DMS153 treated with DMSO at 0.1 percent for 48 hours (cell line): ENCODE measurements at regions not wholly inside any gene's neighbourhood (a gene's known extent, or its start where the extent isn't known, plus 50 kb on each side); places are given as distances from the start of the nearest gene placed in this dataset.
"Not testable (repeated sequence)": the region's sequence is repeated elsewhere in the genome, so short reads cannot be mapped to it uniquely, and the experiment has no call there.

Experiments used
- DNase-seq: peaks from one replicate; lab custom pipeline; 2025; ENCODE audit not compliant: unreplicated experiment; lab: John Stamatoyannopoulos, UW

DNA sequence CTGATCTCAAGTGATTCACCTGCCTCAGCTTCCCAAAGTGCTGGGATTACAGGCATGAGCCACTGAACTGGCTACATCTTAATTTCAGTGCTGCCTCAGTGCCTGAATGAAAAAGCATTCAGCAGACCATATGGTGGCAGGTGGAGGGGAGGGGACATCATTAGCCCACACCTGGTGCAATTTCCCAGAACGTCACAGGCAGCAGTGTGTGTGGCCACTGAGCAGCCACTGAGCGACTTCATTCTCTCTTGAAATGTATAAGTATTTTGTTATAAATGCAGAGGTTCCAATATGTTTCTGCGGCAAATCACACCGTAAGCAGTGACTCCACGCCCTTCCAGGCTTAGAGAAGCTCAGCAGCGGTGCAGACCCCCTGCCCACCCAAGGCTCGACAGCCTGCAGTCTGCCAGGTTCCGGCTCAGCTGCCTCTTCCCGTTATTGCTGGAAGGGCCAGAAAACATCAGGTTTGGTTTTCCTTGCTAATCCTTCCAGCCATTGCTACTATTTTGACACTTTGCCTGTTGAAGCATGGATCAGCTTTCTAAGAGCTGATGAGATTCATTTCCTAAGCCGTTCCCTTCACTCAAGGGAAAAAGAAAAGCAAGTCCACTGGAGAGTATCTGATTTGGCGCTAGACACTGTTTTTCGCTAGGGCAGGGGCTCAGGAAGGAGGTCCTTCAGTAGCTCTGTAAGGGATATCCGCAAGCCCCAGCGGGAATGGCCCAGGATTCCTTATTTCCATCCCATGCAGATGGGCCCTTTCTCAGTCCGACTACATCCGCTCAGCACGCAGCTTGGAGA, 250.7 kb downstream of the VAPA start:
- no peak for DNase-seq

DNA sequence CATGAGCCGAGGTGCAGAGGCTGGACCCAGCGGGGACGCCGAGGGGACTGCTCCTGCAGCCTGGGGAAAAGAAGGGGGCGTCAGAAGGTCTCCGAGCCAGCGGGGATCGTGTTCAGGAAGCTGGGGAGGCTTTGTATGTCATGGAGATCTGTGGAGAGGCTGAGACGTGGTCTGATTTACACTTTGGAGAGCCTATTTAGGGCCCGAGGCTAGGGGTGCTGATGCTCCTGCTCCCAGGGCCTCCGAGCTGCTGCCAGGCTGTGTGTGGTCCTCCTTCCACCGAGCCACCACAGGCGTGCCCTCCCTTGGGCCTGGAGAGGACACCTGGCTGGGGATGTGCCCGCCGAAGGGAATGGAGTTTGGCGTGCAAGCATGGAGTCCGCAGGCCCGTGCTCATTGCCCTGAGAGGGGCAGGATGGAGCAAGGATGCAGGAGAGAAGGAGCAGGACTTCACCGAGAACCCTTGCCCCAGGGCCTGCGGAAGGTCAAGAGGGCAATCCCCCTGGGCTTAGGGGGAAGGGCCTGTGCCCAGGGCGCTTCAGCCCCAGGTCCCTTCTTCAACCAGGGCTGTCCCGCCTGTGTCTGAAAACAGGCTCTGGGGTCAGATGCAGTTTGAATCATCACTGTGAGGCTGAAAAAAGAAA, 252.5 kb downstream of the VAPA start:
- DNase-seq: no peak

DNA sequence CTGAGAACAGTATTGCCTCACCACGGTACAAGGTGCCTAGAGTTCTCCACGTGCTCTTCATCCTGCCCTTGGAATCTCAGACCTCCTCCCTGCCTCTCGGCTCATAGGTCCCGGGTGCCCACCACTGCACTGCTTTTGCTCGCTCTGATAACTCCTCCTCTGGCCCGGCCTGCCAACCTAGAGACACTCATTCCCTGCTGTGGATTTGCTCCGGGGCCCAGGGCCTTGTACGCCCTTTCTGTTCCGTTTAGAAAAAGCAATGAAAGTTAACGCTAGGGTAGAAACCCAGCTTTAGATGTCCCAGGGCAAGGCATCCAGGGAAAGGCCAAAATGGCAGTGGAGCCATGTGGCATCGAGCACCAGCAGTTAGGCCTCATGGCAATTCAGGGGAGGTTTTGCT, 253.9 kb downstream of the VAPA start:
- no peak for DNase-seq

DNA sequence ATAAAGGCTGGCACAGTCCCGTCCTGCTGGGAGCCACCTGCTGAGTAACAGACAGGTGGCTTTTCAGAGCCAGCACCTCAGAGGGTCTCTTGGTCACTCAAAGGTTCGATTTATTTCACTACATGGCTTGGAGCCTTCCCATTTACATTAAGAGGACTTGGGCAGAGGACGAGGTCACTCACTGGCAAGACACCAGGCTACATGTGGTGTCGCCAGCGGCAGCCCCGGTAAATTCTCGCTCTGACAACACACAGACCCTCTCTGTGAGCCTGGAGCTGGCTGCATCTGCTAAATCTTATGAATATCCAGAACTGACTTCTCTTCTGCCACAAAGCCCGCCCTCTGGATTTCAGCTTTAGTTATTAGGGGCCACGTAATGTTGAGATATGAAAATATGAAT, 254.7 kb downstream of the VAPA start:
- DNase-seq: no peak

DNA sequence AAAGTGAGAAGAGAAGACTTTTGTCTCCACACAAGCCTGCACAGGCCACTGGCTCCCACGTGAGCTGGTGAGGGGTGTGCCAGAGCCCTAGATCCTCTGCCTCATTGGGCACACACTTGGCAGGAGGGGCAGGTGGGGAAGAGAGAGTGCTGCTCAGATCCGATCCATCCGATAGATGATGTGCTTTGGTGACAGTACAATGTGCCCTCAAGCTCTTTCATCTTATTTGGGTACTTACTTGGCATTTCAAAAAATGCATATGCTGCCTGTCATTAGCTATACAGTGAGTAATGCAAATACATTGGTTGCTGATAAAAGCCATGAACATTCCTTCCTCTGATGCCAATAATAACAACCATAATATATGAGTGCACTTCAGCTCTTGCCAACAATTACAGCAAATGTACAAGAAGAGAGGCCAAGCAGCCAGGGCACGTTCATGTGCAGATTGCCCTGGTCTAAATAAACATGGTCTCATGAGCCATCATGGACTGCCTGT, 255.3 kb downstream of the VAPA start:
- peak; percentile 14 for DNase-seq

DNA sequence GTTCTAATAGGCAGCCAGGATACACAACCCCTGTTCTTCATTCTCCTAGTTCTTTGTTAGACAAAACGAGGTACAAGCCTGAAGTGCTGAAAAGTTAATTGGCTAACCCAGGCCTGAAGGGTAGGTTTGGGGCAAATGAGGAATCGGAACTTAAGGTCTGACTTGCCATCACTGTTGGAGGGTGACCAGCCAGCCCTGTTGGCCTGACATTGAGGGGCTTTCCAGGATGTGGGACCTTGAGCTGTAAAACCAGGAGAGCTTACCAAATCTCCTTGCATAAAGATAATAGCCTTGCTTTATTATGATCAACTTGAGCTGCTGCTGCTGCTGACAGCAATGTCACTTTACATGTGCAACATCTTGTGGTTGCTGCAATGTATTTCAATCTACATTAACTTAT, 256.0 kb downstream of the VAPA start:
- no peak for DNase-seq

DNA sequence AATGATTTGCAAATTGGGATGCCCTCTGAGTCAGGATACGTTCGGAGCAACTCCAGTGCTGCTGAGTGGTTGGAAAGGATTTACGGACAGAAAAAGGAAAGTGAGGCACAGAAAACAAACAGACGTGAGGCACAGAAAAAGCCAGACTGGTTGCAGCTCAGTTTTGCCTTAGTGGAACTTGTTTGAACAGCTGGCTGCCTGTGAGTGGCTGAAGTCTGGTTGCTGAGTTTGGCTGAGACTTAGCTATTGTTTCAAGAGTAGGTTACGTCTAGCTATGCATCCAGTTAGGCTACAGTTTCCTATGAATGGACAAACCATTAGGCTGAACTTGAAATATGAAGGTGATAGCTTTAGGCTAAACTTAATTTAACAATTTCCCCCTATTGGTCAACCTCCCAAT, 256.6 kb downstream of the VAPA start:
- no peak for DNase-seq

DNA sequence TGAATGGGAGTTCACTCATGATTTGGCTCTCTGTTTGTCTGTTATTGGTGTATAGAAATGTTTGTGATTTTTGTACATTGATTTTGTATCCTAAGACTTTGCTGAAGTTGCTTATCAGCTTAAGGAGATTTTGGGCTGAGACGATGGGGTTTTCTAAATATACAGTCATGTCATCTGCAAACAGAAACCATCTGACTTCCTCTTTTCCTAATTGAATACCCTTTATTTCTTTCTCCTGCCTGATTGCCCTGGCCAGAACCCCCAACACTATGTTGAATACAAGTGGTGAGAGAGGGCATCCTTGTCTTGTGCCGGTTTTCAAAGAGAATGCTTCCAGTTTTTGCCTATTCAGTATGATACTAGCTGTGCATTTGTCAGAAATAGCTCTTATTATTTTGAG, 261.5 kb downstream of the VAPA start:
- DNase-seq: not testable (repeated sequence)

DNA sequence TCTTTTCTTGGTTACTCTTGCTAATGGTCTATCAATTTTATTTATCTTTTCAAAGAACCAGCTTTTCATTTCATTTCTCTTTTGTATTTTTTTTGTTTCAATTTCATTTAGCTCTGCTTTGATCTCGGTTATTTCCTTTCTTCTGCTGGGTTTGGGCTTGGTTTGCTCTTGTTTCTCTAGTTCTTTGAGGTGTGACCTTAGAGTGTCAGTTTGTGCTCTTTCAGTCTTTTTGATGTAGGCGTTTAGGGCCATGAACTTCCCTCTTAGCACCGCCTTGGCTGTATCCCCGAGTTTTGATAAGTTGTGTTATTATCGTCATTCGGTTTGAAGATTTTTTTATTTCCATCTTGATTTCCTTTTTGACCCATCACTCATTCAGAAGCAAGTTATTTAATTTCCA, 265.5 kb downstream of the VAPA start:
- DNase-seq: not testable (repeated sequence)

DNA sequence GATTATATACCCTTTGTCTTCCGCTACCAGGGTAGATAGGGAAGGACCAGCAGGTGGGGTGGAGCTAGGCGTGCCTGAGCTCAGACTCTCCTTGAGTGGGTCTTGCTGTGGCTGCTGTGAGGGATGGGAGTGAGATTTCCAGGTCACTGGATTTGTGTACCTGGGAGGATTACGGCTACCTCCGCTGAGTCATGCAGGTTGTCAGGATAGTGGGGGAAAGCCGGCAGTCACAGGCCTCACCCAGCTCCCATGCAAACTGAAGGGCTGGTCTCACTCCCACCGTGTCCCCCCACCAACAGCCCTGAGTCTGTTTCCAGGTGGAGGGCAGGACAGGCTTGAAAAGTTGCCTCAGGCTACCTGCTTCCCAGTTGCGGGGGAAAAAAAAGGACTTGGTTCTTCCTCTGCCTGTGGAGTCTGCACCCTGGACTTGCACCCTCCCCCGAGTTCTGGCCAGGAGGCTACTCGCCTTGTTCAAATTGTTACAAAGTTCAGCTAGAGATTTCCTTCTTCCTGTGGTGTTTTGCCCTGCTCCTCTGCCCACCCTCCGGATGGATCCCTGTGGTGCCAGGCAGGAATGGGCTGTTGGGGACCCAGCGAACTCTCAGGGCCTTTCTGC, 268.3 kb downstream of the VAPA start:
- DNase-seq: no peak

DNA sequence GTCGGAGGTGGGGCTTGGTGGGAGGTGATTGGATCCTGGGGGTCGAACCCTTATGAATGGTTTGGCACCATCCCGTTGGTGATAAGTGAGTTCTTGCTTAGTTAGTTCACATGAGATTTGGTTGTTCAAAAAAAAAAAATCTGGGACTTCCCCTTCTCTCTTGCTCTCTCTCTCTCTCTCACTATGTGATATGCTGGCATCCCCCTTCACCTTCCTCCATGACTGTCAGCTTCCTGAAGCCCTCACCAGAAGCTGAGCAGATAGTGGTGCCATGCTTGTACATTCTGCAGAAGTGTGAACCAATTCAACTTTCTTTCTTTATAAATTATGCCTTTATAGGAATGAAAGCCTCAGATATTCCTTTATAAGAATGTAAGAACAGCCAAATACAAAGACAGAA, 269.7 kb upstream of the APCDD1 start:
- no peak for DNase-seq

DNA sequence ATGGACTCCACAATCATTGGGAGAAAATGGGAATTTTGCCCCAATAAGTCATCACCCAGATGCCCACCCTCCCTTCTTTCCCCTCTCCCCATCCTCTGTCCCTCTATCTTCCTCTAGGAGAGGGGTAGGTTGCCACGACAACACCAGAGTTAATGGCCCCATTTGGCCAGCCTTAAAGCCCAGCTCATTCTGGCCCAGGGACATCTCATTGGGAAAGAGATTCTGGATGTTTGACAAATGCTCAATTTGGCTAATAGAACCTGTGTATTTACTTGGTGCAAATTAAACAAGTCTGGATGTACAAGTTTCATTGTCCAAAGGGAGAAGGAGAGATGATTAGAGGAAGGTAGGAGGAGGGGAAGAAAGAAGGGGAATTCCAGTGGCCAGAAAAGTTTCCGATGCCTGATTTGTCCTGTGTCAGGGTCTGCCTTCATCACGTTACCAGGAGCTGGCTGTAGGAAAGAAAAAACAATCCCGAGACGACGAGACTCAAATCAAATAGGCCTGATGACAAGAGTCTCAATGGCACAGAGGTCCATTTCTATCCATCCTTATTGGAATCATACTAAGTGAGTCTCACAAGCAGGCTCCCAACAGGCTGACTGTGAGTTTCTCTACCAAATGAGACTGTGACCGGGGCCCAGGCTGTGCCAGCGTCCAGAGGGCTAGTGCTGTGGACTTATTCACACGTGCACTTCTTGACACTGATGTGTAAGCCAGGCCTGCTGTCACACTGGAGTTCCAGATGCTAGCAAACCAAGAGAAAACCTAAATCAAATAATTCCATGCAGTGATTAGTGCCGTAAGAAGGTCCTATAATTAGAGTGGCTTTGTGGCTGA, 265.2 kb upstream of the APCDD1 start:
- DNase-seq: no peak

DNA sequence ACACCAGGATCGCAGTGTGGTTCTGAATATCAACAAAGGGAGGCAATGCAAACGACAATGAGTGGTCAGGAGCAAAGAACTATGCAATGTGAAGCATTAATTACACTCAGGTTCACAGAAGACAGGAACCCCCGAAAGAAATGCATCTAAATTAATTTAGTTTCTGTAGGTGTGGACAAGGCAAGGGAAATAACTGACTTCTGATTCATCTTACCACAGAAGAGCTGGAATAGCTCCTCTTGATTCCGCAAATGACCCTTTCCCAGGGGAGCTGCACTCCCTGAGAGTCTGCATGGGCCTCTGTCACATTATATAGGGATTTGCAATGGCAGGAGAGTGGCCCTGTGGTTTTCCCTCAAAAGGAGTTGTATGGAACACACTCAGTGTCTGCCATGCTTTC, 263.9 kb upstream of the APCDD1 start:
- DNase-seq: no peak

DNA sequence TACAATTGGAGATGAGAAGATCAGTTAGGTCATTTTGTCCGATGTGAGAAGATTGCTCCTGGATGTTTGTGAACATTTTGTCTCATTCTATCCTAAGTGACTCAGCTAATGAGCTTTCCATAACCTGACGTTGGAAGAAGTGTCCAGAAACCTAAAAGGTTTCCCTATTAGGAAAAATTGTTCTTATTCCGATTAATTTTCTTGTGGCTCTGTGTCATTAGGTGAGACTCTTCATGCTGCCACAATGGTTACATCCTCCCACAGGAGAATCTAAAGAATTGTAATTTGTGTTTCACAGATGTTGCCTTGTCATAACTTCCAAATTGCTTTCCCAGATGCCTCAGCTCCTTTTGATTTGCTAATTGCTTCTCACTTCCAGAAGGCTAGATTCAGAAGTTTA, 261.0 kb upstream of the APCDD1 start:
- no peak for DNase-seq

DNA sequence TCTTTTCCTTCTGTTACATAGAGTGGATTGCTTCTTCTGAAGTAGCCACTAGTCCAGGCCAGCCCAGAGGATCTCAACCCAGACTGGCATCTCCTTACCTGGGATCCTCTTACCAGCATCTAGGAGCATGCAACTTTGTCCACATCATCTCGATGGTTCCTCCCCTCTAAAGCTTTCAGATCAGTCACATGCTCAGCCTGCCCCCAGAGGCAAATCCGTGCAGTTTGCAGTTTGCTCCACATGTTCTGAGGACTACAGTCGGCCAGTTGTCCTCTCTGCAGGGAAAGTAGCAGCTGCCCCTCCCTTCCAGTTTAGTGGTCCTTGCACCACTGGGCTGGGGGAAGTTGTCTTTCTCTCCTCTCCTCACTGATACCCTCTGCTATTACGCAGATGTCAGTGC, 259.8 kb upstream of the APCDD1 start:
- DNase-seq: no peak

DNA sequence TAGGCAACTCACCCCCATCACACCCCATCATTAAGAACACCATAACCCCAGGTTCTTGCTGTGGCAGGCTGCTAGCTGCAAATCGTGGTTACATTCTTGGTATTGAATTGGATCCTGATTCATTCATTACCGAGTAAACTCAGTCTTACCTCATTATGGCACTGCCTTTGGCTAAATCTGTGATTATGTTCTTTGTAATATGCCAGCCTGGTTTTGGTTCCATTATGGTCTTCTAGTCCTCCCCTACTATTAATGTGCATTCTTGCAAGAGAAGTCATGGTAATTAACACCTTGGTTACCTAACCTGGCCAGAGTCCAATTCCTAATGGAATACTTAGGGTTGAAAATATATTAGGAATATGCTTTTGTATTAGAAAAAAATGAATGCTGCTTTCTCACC, 258.9 kb upstream of the APCDD1 start:
- DNase-seq: no peak

DNA sequence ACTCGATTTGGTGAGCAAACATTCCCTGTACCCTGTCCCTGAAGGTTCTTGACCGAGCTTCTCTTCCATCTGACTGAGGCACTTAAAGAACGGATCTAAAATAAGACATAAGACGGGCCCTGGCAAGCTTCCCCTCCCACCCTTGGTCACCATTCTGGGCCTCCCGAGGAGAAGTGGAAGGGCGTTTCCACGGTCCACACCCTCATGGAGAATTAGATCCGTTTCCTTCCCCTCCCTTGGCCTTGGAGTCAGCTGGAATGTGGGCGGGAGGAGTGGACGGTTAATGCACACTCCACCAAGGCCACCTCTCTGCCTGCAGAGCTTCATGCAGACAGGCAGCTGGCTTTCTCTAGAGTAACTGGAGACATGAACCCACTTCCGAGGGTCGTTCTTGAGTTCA, 257.3 kb upstream of the APCDD1 start:
- DNase-seq: no peak

DNA sequence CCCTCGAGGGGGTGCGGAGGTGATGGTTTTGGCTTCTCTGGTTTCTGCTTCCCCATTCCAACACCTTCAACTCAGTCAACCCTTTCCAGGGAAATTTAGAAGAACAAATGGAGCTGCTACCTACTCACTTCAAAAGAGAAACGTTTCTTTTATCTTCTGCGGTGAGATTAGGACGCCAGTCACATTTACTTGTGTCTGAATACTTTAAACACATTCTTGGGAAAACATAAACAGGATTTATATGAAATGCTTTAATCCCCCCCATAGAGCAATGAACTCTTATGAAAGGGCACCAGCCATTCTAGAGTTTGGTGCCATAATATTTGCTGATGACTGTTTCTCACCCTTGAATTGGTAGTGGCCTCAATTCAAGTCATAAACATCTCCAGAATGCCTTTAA, 253.2 kb upstream of the APCDD1 start:
- no peak for DNase-seq

DNA sequence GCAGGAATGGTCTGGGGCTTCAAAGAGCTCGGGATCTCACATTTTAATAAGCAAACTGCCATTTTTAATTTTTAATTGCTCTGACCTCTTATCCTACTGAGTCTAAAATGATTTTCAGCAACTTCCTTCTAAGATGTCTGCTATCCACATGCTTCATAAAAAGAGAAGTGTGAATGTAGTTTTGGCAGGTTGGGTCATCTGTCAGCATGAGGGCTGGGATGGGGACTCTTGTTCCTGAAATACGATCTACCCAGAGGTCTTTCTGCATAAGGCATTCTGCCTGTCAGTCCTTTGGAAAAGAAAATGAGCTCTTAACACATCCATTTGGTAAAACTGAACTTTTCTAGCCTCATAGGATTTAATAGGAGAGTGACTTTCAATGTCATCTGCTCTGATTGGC, 252.8 kb upstream of the APCDD1 start:
- no peak for DNase-seq

DNA sequence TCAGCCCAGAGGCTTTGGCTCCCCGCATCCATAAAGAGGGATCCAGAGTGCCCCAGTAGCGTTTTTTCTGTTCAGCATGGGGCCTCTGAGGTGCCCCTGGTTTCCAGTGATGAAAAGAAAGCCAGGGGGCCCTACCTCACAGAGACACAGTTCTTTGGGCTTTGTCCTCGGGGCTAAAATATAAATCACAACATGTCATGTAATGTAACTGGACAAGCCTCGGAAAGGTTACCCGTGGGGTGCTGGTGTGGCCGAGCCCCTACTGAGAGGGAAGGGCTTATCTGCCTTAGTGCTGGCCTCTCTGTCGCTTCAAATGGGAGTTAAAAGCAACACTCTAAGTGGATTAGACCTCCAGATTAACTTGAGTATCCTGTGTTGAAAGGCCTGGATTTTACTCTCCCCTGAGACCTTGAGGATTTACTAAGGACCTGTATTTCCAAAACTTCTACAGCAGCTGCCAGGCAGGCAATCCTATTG, 251.6 kb upstream of the APCDD1 start:
- DNase-seq: no peak

DNA sequence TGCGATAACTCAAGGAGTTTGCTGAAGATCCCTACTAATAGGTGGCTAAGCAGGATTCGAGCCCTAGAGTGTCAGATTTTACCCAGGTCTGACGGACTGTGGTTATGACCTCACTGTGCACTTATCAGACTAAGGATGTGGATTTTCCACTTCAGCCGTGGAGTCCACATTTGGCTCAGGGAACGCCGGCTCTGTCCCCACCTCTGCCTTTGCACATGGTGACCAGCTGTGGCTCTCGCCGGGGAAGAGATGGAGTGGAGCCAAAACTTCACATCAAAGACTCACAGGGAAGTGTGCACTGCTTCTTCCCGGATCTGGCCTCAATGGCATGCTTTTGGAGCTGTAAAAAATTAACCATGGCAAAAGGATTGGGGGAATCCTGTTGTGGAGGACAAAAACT, 249.3 kb upstream of the APCDD1 start:
- no peak for DNase-seq
